Neutrophil (primary cell): ENCODE measurements at regions not wholly inside any gene's neighbourhood (a gene's known extent, or its start where the extent isn't known, plus 50 kb on each side); places are given as distances from the start of the nearest gene placed in this dataset.

Experiments used
- H3K27ac ChIP-seq: fragments of 200-600 bp; sonication (generic); 2 replicates; pipeline ENCODE4 v1.5.1; 2016; ENCODE audit warnings: mild to moderate bottlenecking, moderate library complexity
- H3K27me3 ChIP-seq: fragments of 200-600 bp; sonication (generic); 2 replicates; pipeline ENCODE4 v1.6.0; 2016; ENCODE audit warnings: mild to moderate bottlenecking
- H3K36me3 ChIP-seq: fragments of 200-600 bp; sonication (generic); 2 replicates; pipeline ENCODE4 v1.5.1; 2017
- H3K4me1 ChIP-seq, 2 experiments: fragments of 200-600 bp in 1 of 2; sonication (generic) in 1 of 2; 1 replicate in 1 of 2; 2 replicates in 1 of 2; pipeline versions ENCODE4 v1.5.1 to v1.6.1; 2013 to 2016; ENCODE audit warnings: low read depth in 1 of 2, low read length in 1 of 2, mild to moderate bottlenecking in 1 of 2, moderate library complexity in 1 of 2; ENCODE audit not compliant: control insufficient read depth in 1 of 2, insufficient read depth in 1 of 2
- H3K4me3 ChIP-seq, 2 experiments: fragments of 200-600 bp in 1 of 2; sonication (generic) in 1 of 2; 1 replicate in 1 of 2; 2 replicates in 1 of 2; pipeline ENCODE4 v1.5.1; 2013 to 2016; ENCODE audit warnings: low read depth in 1 of 2, low read length in 1 of 2, mild to moderate bottlenecking in 1 of 2, moderate library complexity in 1 of 2
- H3K9me3 ChIP-seq: fragments of 200-600 bp; sonication (generic); 2 replicates; pipeline ENCODE4 v1.5.1; 2016
- TF ChIP-seq, protein P1 (sequence below): fragments of 200-600 bp; sonication (generic); IDR thresholded peaks from 2 replicates; pipeline ENCODE4 v1.5.1; 2016; ENCODE audit warnings: antibody characterized with exemption

DNA sequence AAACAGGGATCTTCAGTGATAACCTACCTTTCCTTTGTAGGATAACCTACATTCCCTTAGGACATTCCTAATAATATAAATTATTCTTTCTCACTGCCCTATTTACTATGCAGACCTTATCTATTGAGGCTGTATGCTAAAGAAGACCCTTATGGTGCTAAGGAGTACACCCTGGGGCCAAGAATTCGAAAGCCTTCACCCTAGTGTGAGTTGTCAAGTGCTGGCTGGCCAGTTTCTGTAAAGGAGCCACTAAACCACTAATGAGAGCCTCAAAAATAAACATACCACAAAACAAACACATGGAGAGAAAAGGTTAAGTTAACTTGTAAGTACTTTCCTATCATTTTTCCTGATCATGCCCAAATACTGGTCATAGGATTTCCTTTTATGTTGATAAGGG lies 315.0 kb upstream of the CAMK1G start:
- Histone ChIP-seq H3K4me1 (no peaks in the 10 kb centered on the region), H3K4me3 (no peak overlapping the region), H3K27ac (no peak overlapping the region), H3K9me3 (no peaks in the 10 kb centered on the region), H3K27me3 (no peaks in the 10 kb centered on the region), H3K36me3 (no peaks in the 10 kb centered on the region)
- TF ChIP-seq, protein P1, sequence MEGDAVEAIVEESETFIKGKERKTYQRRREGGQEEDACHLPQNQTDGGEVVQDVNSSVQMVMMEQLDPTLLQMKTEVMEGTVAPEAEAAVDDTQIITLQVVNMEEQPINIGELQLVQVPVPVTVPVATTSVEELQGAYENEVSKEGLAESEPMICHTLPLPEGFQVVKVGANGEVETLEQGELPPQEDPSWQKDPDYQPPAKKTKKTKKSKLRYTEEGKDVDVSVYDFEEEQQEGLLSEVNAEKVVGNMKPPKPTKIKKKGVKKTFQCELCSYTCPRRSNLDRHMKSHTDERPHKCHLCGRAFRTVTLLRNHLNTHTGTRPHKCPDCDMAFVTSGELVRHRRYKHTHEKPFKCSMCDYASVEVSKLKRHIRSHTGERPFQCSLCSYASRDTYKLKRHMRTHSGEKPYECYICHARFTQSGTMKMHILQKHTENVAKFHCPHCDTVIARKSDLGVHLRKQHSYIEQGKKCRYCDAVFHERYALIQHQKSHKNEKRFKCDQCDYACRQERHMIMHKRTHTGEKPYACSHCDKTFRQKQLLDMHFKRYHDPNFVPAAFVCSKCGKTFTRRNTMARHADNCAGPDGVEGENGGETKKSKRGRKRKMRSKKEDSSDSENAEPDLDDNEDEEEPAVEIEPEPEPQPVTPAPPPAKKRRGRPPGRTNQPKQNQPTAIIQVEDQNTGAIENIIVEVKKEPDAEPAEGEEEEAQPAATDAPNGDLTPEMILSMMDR: no peak

DNA sequence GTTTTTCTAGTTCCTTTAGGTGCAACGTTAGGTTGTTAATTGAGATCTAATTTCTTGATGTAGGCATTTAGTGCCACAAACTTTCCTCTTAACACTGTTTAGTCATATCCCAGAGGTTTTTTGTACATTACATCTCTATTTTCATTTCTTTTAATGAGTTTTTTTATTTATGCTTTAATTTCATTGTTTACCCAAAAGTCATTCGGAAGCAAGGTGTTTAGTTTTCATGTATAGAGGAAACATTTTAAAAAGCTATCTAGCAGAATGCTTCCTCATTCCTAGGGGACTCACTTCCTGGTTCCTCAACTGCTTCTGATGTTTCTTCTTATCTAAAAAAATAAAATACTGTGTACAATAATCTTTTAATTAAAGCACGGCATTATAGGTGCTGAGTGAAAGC lies 307.2 kb upstream of the CAMK1G start:
- Histone ChIP-seq H3K27ac (no peak overlapping the region), H3K4me1 (no peaks in the 10 kb centered on the region), H3K4me3 (no peak overlapping the region), H3K36me3 (no peaks in the 10 kb centered on the region), H3K27me3 (no peaks in the 10 kb centered on the region), H3K9me3 (no peaks in the 10 kb centered on the region)
- TF ChIP-seq, protein P1: no peak

DNA sequence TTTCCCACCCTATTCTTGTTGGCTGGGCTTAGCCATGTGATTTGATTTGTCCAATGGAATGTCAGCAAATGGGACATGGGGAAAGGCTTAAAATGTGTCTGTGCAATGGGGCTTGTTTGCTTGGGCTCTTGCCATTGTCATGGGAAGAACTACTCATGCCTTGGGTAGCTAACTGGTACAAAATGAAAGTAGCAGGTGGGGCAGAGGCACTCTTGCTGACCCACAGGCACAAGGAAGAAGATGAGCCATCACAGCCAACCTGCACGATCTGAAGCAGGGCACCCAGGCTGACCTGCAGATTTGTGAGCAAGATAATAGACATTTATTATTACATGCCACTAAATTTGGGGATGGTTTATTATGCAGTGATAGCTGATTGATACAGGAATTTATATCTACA lies 305.9 kb upstream of the CAMK1G start:
- TF ChIP-seq, protein P1: no peak
- Histone ChIP-seq H3K4me1 (no peaks in the 10 kb centered on the region), H3K27ac (no peak overlapping the region), H3K4me3 (no peak overlapping the region), H3K36me3 (no peaks in the 10 kb centered on the region), H3K27me3 (no peaks in the 10 kb centered on the region), H3K9me3 (no peaks in the 10 kb centered on the region)

DNA sequence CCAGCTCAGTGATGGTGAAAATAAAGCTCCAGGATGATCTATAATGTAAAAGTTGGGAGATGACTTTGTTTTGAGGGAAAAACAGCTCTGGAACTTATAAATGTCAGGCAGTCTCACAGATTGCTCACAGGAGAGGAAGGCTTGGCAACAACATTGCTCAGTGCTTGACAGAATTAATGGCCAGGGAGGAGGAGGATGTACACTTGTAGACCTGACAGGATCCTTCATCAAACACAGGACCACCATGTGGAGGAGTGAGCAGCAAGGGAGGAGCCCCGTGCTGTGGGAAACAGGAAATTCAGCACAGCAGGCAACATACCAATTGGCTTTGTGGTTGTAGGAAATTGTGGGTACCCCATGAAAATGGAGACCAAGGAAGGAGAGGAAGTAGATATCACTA lies 291.8 kb upstream of the CAMK1G start:
- Histone ChIP-seq H3K9me3 (no peaks in the 10 kb centered on the region), H3K4me3 (no peak overlapping the region), H3K27me3 (no peaks in the 10 kb centered on the region), H3K36me3 (no peaks in the 10 kb centered on the region), H3K4me1 (no peaks in the 10 kb centered on the region), H3K27ac (no peak overlapping the region)
- TF ChIP-seq, protein P1: no peak

DNA sequence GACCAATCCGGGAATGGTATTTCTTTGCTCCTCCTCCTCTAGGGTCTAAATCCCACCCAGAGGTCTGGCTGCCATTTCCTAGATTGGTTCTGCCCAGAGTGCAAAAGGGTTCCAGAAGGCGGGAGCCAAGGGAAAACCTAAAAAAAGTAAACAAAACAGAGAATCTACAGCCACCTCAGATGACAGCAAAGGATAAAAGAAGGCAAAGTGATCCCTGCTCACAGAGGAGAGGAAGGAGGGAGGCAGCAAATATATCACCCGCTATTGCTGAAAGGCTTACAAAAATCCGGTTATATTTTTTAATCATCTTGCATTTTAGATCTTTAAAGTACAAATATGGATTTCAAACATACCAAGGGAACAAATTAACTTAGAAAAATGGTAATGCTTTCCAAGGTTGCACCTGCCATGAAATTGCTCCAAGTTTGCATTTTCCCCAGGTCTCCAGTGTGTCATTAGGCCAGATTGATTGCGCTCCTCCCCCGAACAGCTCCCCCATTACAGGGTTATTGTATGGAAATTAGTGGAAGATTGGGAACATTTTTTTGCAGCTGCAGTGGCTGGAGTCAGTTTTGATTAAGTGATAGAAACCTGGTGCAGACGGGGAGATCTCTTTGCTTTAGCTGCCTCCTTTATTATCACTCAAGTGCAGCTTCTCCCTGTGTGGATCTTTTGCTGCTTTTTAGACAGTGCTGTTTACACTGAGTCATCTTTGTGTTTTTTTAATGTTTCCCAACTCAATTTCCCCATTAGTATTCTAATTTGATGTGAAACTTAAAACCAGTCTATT lies 280.5 kb upstream of the CAMK1G start:
- no peak overlapping the region for H3K27ac ChIP-seq
- no peaks in the 10 kb centered on the region for H3K4me1 ChIP-seq
- TF ChIP-seq, protein P1: no peak
- H3K9me3 ChIP-seq: no peaks in the 10 kb centered on the region
- no peak overlapping the region for H3K4me3 ChIP-seq
- peaks cover 5% of the 10 kb centered on the region for H3K27me3 ChIP-seq
- H3K36me3 ChIP-seq: no peaks in the 10 kb centered on the region
